ENCODE measurements at regions not wholly inside any gene's neighbourhood (a gene's known extent, or its start where the extent isn't known, plus 50 kb on each side); places are given as distances from the start of the nearest gene placed in this dataset.

- no peak for TF ChIP-seq CTCF (IDR thresholded peaks at IDR 0.05)
- no peak for TF ChIP-seq POLR2A (IDR thresholded peaks at IDR 0.05)
Observed at GRCh38 chr18:52060607-52061304, 279.2 kb upstream of the DCC start.
